Activated CD8-positive, alpha-beta memory T cell treated with anti-CD3 and anti-CD28 coated beads for 24 hours (primary cell): ENCODE measurements at regions not wholly inside any gene's neighbourhood (a gene's known extent, or its start where the extent isn't known, plus 50 kb on each side); places are given as distances from the start of the nearest gene placed in this dataset.
"Not testable (repeated sequence)": the region's sequence is repeated elsewhere in the genome, so short reads cannot be mapped to it uniquely, and the experiment has no call there.

Experiments
- DNase-seq: peaks from one replicate; pipeline ENCODE4 v3.0.0-alpha.2; 2020

DNA sequence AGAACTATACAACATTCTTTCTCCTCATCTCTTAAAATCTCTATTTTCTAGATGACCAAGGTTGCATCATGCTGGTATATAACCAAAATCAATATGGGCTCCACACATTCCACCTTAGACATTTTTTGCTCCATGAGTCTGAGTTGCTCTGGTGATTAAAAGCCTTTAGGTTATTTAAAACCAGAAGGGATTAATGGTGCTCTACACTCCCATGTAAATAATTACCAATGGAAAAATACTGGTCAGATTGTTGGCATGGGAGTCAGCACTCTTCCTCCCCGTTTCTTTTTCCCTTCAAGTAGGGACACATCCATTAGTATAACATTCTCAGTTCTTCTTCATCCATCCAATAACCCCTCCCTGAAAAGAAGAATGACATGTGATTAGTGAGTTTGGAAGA lies 747.7 kb downstream of the PCDH17 start:
- no peak for DNase-seq

GRCh38 chr13:58385336-58385735 lies 753.8 kb downstream of the PCDH17 start:
- not testable (repeated sequence) for DNase-seq

DNA sequence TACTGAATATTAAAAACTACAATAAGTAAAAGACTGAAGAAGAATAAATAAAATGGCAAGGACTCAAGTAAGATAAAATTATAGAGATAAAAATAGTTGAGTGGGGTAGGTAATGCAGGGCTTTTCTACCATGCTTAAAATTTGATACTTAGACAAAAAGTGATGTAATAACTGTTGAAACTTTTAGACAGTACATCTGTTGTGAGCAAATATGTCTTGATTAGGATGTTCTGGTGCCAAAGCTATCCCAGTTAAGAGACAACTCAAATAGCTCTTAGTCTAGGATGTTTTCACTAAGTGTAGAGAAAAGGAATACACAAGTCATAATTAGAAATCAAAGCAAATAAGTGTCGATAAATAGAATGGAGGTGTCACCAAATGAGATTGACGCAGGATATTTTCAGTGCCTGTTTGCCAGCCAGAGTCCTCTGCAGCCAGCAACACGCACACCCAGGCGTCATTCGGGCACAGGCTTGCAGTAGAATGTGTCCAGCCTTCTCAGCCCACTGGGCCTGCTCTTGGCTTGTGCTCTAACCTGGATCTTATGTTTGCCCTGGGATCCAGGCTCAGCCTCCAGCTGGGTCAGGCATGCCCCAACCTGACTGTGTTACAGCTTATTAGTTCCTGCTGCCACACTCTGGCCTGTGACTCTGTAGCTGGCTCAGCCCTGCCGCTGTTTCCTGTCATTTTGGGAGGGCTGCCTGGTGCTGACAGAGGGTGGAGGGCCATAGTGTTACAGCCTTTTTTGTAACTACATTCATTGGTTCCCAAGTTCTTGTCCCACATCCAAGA lies 766.2 kb downstream of the PCDH17 start:
- no peak for DNase-seq

- DNase-seq: no peak
These were observed 767.7 kb downstream of the PCDH17 start for GRCh38 chr13:58399263-58399662.

DNA sequence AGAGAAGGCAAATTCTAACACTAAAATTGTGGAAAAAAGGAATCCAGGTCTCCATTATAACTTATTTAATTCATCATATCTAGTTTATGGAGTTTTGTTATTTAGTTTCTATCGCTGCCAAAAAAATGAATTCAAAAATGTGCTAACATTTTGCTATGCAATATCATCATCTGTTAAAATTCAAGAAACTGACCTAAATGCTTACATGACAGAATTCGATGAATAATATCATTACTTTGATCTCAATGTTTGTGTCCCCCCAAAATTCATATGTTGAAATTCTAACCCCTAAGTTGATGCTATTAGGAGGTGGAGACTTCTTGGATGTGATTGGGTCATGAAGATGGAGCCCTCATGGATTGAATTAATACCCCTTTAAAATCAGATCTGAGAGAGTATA lies 775.0 kb downstream of the PCDH17 start:
- DNase-seq: no peak

DNA sequence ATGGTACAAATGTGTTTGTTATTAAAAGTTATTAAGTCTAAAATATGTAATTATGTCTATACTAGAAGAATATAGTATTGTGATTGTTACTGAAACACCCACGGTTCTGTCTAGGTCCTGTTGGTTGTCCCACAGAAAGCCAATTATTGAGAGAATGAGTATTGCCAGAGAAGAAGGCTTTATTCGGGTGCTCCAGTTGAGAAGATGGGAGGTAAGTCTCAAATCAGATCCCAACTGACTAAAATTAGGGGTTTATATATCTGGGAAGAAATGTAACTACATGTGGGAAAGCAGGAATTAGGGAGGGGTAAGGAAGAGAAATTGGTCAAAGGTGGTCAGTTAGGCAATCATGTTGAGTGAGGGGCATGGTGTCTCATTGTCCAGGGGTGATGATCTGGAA lies 798.4 kb downstream of the PCDH17 start:
- no peak for DNase-seq

DNA sequence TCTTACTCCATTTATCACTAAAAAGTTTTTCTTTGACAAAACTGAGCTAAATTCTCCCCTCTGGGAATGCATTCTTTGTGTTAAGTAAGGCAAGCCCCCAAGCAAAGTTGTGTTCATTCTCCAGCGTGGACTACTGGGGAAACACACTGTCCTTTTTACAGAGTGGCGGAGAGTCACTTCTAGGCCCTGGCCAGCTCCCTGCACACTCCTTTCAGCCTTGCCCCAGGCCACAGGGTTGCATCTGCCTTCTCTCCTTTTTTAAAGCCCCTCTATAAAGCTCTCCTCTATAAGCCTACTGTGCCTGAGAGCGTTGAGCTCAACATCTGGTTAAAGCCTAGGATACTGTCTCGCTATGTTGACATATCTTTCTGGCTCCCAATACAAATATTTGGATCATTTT lies 803.4 kb downstream of the PCDH17 start:
- DNase-seq: no peak

GRCh38 chr13:58437427-58437826 lies 805.9 kb downstream of the PCDH17 start:
- no peak for DNase-seq

- DNase-seq: no peak
These were observed 815.4 kb downstream of the PCDH17 start for GRCh38 chr13:58446979-58447378.

- no peak for DNase-seq
These were observed 820.6 kb downstream of the PCDH17 start for GRCh38 chr13:58452123-58452623.

- DNase-seq: no peak
These were observed 823.5 kb downstream of the PCDH17 start for GRCh38 chr13:58455094-58455493.

DNA sequence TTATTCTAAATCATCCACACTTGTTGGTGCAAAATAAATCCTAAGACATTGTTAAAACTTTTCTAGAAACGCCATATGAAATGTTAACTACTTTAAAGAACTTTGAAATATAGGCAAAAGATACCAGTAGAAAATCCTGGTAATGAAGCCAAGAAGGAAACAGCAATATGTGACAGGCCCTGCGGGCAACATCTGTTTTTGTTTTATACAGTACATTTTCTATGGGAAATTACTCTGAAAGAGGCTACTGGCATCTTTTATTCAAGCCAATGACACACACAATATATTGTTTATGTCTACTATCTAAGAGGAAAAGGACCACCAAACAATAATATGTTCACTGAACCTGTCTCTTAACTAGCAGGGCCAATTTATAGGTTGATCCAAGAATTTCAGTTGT lies 829.7 kb downstream of the PCDH17 start:
- no peak for DNase-seq

DNA sequence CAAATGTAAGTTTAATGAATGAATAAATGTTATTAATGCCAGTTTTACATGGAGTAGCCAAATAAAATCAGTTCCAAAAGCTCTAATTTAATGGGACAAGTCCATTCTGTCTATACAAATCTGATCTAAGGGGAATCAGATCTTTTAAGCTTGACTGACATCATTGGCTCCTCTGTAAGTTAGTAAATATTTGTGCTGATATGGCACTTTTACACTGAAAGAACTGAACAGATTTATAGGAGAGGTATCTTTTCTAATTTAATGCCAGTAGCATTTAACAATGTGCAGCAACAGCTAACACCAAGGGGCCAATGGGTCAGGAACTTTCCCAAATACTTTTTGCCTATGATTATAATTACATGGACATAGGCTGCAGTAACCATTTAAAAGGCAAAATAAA lies 832.3 kb downstream of the PCDH17 start:
- no peak for DNase-seq

GRCh38 chr13:58467176-58467575 lies 835.6 kb downstream of the PCDH17 start:
- no peak for DNase-seq

DNA sequence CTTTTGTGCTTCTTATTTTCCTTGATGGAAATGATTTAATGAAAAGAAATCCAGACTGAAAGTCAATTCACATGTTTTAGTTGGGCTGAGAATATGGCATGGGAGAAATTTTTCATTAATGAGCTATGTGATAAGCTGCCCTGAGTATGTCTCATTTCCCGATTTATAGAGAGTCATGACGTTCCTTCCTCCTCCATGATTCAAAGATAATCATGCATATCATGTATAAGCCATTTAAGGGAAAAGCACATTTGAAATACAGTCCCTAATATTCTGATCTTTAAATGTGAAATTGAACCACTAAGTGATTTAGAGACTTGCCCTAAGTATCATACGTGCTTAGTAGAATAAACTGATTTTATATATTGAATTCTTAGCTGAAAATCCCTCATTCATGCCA lies 840.9 kb downstream of the PCDH17 start:
- no peak for DNase-seq

- DNase-seq: no peak
These were observed 843.0 kb downstream of the PCDH17 start for GRCh38 chr13:58474581-58474980.

- DNase-seq: no peak
These were observed 844.8 kb downstream of the PCDH17 start for GRCh38 chr13:58476206-58476918.

DNA sequence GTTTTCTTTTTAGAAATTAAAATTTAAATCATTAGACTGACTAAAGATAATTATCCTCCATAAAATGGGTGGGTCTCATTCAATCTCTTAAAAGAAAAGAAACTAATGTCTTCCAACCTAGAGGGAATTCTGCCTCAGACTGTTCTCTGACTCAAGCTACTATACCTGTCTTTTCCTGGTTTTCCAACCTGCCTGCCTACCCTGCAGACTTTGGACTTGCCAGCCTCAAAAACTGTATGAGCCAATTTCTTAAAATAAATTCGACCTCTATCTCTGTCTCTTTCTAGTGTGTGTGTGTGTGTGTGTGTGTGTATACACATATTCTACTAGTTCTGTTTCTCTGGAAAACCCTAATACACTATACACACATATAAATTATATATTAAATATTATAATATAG lies 847.3 kb downstream of the PCDH17 start:
- DNase-seq: no peak

- DNase-seq: no peak
These were observed 848.5 kb downstream of the PCDH17 start for GRCh38 chr13:58480061-58480460.

GRCh38 chr13:58488251-58488650 lies 856.7 kb downstream of the PCDH17 start:
- no peak for DNase-seq

DNA sequence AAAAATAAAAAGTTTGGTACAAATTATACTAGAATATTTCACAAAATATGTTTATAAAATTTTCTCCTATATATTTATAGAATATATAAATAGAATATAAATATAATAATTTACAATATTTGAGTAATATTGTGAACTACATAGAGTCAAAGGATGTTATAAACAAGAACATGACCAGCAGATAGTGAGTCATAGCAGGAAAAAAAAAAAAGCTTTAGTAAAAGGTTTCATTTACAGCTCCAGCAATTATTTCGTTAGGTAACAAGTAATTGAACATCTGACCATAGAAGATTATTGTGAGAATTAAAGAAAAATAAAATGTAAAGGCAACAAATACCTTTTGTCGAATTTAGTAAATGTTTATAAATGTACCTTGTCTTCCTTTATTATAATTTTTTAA lies 864.1 kb downstream of the PCDH17 start:
- DNase-seq: no peak

DNA sequence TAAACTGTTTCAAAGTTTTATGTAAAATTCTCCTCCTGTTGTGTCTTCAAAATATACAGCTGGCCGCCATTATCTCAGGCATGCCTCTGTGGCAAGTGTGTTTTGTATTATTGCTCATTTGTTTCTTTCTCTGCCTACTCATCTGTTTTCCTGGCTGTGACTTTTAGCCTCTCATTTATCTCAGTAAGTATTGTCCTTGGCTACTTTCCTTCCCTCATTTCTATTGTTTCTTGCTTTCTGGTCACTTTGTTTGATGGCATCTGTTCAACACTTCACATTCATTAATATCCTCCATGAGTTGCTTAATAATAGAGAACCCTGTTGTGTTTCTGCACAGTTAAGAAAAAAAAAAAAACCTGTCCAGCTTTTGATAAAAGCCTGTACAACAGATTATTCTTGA lies 869.4 kb downstream of the PCDH17 start:
- DNase-seq: no peak

DNA sequence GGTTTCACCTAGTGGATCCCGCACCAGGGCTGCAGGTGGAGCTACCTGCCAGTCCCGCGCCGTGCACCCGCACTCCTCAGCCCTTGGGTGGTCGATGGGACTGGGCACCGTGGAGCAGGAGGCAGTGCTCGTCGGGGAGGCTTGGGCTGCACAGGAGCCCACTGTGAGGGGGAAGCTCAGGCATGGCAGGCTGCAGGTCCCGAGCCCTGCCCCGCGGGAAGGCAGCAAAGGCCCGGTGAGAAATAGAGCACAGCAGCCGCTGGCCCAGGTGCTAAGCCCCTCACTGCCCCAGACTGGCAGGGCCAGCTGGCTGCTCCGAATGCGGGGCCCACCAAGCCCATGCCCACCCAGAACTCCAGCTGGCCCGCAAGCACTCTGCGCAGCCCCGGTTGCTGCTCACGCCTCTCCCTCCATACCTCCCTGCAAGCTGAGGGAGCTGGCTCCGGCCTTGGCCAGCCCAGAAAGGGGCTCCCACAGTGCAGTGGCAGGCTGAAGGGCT lies 872.7 kb downstream of the PCDH17 start:
- DNase-seq: not testable (repeated sequence)

DNA sequence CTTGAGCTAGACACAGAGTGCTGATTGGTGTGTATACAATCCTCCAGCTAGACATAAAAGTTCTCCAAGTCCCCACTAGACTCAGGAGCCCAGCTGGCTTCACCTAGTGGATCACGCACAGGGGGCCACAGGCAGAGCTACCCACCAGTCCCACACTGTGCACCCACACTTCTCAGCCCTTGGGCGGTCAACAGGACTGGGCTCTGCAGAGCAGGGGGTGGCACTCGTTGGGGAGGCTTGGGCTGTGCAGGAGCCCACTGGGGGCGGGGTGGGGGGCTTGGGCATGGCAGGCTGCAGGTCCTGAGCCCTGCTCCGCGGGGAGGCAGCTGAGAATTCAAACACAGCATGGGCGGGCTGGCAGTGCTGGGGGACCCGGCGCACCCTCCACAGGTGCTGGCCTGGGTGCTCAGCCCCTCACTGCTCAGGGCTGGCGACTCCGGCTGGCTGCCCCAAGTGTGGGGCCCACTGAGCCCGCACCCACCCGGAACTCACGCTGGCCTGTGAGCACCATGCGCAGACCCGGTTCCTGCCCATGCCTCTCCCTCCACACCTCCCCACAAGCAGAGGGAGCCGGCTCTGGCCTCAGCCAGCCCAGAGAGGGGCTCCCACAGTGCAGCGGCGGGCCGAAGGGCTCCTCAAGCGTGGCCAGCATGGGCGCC lies 873.8 kb downstream of the PCDH17 start:
- DNase-seq: not testable (repeated sequence)
